GM21786 (cell line): ENCODE measurements at regions not wholly inside any gene's neighbourhood (a gene's known extent, or its start where the extent isn't known, plus 50 kb on each side); places are given as distances from the start of the nearest gene placed in this dataset.

Experiments used
- ATAC-seq: cut with Tn5 transposase; IDR thresholded peaks from one replicate; pipeline ENCODE4 v1.9.1; 2021; ENCODE audit not compliant: unreplicated experiment

- ATAC-seq, result no peak
Observed at GRCh38 chr2:33681364-33681757, 82.3 kb upstream of the FAM98A start.

GRCh38 chr2:33680644-33681363 is 81.7 kb upstream of the FAM98A start:
- no peak for ATAC-seq

DNA sequence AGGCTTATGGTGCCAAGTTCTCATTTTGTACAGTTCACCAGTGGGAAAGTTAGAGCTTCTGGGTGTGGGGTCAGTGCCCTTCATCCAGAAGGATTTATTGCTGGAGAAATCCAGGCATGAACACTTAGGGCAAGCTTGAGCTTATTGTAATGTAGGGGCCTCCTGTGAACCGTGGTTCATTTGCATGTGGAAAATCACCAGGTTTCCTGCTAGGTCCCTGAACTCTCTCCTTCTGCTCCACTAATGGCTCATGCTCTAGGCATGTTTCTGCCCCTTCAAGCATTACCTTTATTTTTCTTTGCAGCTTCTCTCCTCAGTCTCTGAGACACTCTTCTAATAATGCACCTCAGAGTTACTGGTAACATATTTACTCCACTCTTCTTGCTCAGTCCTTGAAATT is 79.3 kb upstream of the FAM98A start:
- ATAC-seq, result no peak

- no peak for ATAC-seq
Observed at GRCh38 chr2:33673937-33674336, 74.8 kb upstream of the FAM98A start.

DNA sequence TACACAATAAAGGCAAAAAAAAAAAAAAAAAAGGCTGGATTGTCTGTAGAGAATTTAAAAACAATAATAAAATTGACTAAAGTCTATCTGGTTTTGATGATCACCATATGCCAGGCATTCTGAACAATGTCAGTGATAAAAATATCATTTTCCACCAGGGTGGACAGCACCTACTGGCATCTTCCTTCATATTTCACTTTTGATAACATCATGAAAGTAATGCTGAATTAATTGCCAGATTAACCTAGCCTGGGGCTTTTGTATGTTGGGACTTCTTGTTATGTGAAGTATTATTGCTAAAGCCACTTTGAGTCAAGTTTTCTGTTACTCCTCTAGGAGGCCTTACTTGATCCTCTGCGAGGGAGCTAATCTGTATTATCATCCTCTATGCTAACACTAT is 73.8 kb upstream of the FAM98A start:
- ATAC-seq, result no peak

DNA sequence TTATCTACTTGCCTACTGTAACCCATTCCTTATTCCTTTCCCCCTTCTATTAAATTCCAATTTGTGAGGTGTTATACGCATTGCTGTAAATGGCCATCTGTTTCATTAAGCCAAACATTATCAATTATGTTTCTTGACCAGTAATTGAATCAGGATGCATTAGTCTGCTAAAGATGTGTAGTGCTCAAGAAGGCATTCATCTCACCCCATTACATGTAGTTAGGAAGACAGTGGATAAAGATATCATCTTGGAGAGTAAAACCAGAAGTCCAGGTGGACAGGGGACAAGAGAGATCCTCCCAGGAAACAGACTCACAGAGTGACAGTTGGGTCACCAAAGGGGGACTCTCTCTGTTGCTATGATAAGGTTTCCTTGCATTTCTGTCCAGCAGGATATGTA is 73.3 kb upstream of the FAM98A start:
- ATAC-seq, result no peak

GRCh38 chr2:33671198-33671597 is 72.1 kb upstream of the FAM98A start:
- ATAC-seq, result no peak

DNA sequence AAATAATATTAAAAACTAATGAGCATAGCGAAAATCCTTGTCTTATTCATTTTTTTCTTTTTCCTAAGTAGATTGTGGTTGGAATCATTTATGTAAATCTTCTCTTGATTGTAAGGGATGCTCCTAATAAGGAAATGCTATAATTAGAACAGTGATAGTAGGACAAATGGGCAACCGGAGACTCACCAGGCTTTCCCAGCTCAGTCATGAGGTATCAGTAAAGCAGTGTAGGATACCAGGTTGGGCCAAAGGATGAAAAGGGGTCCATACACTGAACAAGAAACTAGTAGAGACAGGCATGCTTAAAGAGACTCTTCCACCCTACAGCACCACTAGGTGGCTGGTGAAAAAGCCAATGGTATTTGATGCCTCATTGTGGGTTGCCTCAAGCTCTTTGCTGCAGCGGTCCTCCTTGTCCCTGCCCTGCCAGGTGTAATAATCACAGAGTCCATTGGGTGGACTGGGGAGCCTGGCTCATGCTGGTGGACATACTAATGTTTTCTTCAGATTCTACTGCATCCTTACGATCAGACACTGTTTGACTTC is 71.4 kb upstream of the FAM98A start:
- no peak for ATAC-seq

GRCh38 chr2:33666879-33667278 is 67.8 kb upstream of the FAM98A start:
- no peak for ATAC-seq

DNA sequence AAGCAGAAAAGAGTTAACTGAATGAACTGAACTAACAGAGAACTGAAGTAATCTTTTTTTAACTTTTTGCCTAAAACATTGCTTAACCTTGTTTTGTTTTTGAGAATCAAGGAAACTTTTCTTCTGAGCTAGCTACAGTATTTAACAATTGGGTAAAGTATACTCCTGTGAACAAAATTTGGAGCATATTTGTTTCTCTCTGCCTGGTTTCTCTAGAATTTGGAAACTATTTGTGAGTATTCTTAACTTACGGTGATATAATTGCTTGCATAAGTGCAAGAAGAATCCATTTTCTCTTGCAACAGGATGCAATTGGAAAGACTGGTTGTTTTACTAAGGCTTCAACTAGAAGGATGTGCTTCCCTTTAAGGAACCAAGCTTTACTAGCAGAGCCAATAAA is 65.9 kb upstream of the FAM98A start:
- ATAC-seq, result no peak

GRCh38 chr2:33660416-33661123 is 61.5 kb upstream of the FAM98A start:
- ATAC-seq, result no peak

- ATAC-seq, result no peak
Observed at GRCh38 chr2:33655626-33656320, 56.7 kb upstream of the FAM98A start.

- no peak for ATAC-seq
Observed at GRCh38 chr2:33652830-33653229, 53.7 kb upstream of the FAM98A start.

DNA sequence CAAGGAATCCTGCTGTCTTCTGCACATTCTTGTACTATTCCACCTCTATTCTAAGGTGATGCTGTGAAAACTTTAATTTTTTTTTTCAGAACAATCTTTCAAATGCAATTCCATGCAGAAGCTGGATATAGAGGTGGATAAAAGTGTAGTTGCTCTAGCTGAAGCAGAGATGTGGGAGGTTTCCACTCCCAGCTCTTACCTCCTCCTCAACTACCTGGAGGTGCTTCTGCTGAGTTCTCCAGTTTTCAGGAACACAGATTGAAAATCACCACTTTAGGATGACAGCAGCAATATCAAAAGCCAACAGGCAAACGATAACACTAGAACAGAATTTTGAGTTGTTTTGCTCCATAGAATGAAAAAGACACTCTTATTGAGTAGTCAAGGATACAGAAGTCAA is 51.1 kb upstream of the FAM98A start:
- ATAC-seq, result no peak
